ENCODE measurements at regions not wholly inside any gene's neighbourhood (a gene's known extent, or its start where the extent isn't known, plus 50 kb on each side); places are given as distances from the start of the nearest gene placed in this dataset.

- DNase-seq (ENCODE audit: low spot score): no peak
Measured at GRCh38 chrX:38887222-38887621, 86.0 kb downstream of the MID1IP1 start.

- DNase-seq (ENCODE audit: low spot score): no peak
Measured at GRCh38 chrX:38890326-38890725, 89.1 kb downstream of the MID1IP1 start.

GRCh38 chrX:38890963-38891362, 89.7 kb downstream of the MID1IP1 start:
- DNase-seq (ENCODE audit: low spot score): no peak

GRCh38 chrX:38891641-38892413, 90.6 kb downstream of the MID1IP1 start:
- DNase-seq (ENCODE audit: low spot score): no peak

GRCh38 chrX:38893441-38893840, 92.2 kb downstream of the MID1IP1 start:
- no peak for DNase-seq (ENCODE audit: low spot score)

- DNase-seq (ENCODE audit: low spot score): no peak
Measured at GRCh38 chrX:38895775-38896174, 94.5 kb downstream of the MID1IP1 start.

- DNase-seq (ENCODE audit: low spot score): no peak
Measured at GRCh38 chrX:38896724-38897298, 95.6 kb downstream of the MID1IP1 start.

- DNase-seq (ENCODE audit: low spot score): no peak
Measured at GRCh38 chrX:38898261-38898660, 97.0 kb downstream of the MID1IP1 start.

GRCh38 chrX:38899650-38900049, 98.4 kb downstream of the MID1IP1 start:
- DNase-seq (ENCODE audit: low spot score): no peak

- DNase-seq (ENCODE audit: low spot score): no peak
Measured at GRCh38 chrX:38900719-38901118, 99.5 kb downstream of the MID1IP1 start.

GRCh38 chrX:38902972-38903492, 101.8 kb downstream of the MID1IP1 start:
- no peak for DNase-seq (ENCODE audit: low spot score)

GRCh38 chrX:38916801-38917200, 115.5 kb downstream of the MID1IP1 start:
- DNase-seq (ENCODE audit: low spot score): no peak

GRCh38 chrX:38917954-38918353, 116.7 kb downstream of the MID1IP1 start:
- DNase-seq (ENCODE audit: low spot score): no peak

- DNase-seq (ENCODE audit: low spot score): no peak
Measured at GRCh38 chrX:38919202-38919601, 117.9 kb downstream of the MID1IP1 start.

GRCh38 chrX:38919853-38920528, 118.7 kb downstream of the MID1IP1 start:
- DNase-seq (ENCODE audit: low spot score): no peak

- no peak for DNase-seq (ENCODE audit: low spot score)
Measured at GRCh38 chrX:38923451-38923969, 122.3 kb downstream of the MID1IP1 start.

GRCh38 chrX:38927592-38927991, 126.3 kb downstream of the MID1IP1 start:
- no peak for DNase-seq (ENCODE audit: low spot score)

- no peak for DNase-seq (ENCODE audit: low spot score)
Measured at GRCh38 chrX:38929966-38930421, 128.7 kb downstream of the MID1IP1 start.

- DNase-seq (ENCODE audit: low spot score): no peak
Measured at GRCh38 chrX:38930474-38930873, 129.2 kb downstream of the MID1IP1 start.

GRCh38 chrX:38935561-38935960, 134.3 kb downstream of the MID1IP1 start:
- DNase-seq (ENCODE audit: low spot score): no peak

GRCh38 chrX:38937400-38937799, 136.1 kb downstream of the MID1IP1 start:
- no peak for DNase-seq (ENCODE audit: low spot score)

GRCh38 chrX:38937926-38938325, 136.7 kb downstream of the MID1IP1 start:
- no peak for DNase-seq (ENCODE audit: low spot score)

- DNase-seq (ENCODE audit: low spot score): no peak
Measured at GRCh38 chrX:38939067-38939466, 137.8 kb downstream of the MID1IP1 start.
